ENCODE measurements at regions not wholly inside any gene's neighbourhood (a gene's known extent, or its start where the extent isn't known, plus 50 kb on each side); places are given as distances from the start of the nearest gene placed in this dataset.
"Not testable (repeated sequence)": the region's sequence is repeated elsewhere in the genome, so short reads cannot be mapped to it uniquely, and the experiment has no call there.

DNA sequence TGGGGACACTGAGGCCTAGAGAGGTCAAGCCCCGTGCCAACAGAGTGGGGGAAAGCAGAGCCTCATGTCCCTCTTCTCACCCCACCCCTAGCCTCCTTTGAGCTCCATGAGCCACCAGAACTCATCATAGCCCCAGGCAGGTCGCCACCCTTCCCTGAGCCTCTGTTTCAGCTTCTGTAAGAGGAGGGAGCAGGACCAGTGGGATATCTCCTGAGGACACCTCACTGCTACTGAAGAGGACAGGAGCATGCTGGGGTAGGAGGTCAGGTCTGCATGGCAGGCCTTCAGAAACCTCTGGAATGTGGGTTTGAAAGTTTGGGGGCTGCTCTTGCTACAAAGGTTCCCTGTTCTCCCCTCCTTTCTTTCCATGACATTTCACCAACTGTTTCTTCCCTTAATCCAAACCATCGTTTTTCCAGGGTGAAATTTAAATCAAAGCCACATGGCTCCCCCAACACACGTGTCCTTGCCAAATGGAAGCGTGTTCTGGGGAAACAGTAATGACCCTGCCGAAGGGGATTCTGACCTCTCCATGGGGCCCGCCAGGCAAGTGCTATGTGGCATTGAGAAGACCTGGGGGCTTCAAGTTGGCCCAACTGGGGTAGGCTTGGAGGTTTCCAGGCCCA is 88.1 kb upstream of the RUNX3 start:
- Mint-ChIP-seq H3K27ac (peak overlapping the region; percentile 77), H3K9me3 (no peaks in the 10 kb centered on the region), H3K27me3 (no peaks in the 10 kb centered on the region), H3K4me3 (peak overlapping the region; percentile 32), H3K36me3 (ENCODE audit: low read depth) (peaks cover 6% of the 10 kb centered on the region), H3K4me1 (peaks cover 59% of the 10 kb centered on the region)
- DNase-seq, result no peak
- intact Hi-C loops (cut with micrococcal nuclease), result no loop called here

DNA sequence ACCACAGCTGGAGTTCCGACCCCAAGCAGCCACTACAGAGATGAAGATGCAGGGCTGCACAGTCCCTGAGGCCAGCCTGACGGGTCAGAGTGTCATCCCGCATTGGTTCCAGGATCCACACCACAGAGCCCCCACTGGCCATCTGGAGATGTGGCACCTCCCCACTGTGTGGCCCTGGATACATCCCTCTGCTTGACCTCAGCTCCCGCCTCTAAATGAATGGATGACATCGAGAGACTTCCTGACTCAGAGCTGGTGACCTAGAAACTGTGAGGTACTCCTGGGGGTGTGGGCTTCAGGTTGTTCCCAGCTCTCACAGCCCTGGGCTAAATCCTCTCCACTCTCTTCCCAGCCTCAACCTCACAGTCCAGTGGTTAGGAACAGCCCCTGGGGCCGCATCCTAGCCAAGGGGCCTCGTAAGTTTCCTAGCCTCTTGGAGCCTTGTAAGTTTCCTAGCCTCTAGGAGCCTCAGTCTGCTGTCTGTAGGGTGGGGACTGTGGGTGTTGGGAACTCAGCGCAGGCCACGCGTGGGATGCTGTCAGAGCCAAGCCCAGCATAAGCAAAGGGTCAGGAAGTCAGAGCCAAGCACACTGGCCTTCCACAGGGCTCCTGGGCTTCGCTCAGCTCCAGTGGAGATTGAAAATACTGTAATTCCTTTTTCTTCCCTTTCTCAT is 87.5 kb upstream of the RUNX3 start:
- Mint-ChIP-seq H3K27me3 (no peaks in the 10 kb centered on the region), H3K36me3 (ENCODE audit: low read depth) (peaks cover 6% of the 10 kb centered on the region), H3K9me3 (no peaks in the 10 kb centered on the region), H3K4me3 (peak overlapping the region; percentile 32), H3K4me1 (peaks cover 54% of the 10 kb centered on the region), H3K27ac (peak overlapping the region; percentile 77)
- peak; percentile 67 for DNase-seq
- intact Hi-C loops (cut with micrococcal nuclease), result no loop called here

DNA sequence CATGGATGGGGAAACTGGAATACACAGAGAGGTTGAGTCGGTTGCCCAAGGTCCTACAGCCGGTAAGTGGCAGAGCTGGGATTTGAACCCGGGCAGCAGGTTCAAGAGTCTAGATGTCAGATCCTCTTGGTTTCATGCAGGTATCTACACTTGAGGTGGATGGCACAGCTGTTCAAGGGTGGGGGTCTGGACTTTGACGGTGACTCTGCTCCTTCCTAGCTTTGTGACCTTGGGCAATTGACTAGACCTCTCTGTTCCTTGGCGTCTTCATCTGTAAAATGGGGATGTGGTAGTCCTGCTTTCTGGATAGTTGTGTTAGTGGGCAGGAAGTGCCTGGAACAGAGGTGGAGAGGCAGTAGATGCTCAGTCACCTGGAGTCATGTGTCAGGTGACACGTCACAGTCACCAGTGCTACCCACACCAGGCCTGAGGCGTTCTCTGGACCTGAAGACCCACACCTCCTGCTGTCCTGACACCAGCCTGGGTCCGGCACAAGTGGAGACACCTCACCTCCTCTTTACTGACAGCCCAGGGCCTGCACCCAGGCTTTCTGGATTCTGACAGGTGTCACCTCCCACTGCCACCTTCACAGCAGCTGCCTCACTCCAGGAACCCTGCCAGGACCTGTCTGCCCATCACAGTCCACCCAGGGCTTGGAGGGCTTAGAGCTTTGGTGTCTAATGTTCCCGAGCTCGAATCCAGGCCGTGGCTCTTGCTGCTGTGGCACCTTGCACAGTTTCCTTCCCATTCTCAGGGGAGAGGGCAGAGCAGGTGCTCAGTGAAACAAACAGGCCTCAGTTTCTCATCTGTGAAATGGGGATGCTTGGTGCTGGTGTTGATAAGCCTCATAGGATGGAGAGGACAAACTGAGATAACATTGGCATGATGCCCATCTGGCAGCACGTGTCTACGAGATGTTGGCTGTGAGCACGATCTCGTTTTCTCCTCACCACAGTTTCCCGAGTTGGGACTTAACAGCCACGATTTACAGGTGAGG is 83.2 kb upstream of the RUNX3 start:
- DNase-seq, result no peak
- peak overlapping the region; percentile 19 for H3K27ac Mint-ChIP-seq
- H3K4me1 Mint-ChIP-seq, result peaks cover 47% of the 10 kb centered on the region
- intact Hi-C loops (cut with micrococcal nuclease), result no loop called here
- no peaks in the 10 kb centered on the region for H3K9me3 Mint-ChIP-seq
- H3K27me3 Mint-ChIP-seq, result no peaks in the 10 kb centered on the region
- H3K4me3 Mint-ChIP-seq, result no peak overlapping the region
- H3K36me3 Mint-ChIP-seq (ENCODE audit: low read depth), result peaks cover 2% of the 10 kb centered on the region

DNA sequence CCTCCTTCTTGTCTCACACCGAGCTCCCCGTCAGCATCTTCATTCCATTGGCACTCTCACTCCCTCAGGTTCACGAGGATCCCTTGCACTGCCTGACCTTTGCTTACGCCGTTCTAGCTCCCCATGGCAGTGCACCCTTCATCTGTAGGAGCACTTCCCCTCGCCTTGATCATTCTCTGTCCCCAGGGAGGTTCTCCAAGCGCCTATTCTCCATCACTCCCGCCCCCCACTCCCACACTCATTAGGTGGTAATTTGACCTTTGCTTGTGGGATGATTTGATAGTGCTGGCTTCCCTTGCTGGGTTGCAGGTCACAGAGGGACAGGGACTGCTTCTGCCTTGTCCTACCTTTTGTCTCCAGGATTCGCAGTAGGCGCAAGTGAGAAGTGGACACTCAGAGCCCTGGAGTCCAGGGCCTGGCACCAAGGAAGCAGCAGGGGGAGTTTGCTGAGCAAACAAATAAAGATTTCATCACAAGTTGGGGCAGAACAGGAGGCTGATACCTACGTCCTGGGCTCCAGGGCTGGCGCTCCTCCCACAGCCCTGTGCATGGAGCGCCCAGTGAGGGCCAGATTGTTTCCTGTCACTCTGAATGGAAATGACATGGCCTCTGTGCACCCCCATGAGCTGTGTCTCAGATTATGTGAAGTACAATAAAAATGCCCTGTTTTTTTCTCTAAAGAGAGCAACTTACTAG is 82.0 kb upstream of the RUNX3 start:
- Mint-ChIP-seq H3K4me3 (no peak overlapping the region), H3K36me3 (ENCODE audit: low read depth) (peaks cover 2% of the 10 kb centered on the region), H3K4me1 (peaks cover 45% of the 10 kb centered on the region), H3K27ac (peak overlapping the region; percentile 61), H3K27me3 (no peaks in the 10 kb centered on the region), H3K9me3 (no peaks in the 10 kb centered on the region)
- intact Hi-C loops (cut with micrococcal nuclease), result no loop called here
- no peak for DNase-seq

GRCh38 chr1:25011275-25011674 is 81.2 kb upstream of the RUNX3 start:
- H3K27ac Mint-ChIP-seq, result no peak overlapping the region
- DNase-seq, result no peak
- peaks cover 53% of the 10 kb centered on the region for H3K4me1 Mint-ChIP-seq
- peaks cover 2% of the 10 kb centered on the region for H3K36me3 Mint-ChIP-seq (ENCODE audit: low read depth)
- intact Hi-C loops (cut with micrococcal nuclease), result no loop called here
- no peak overlapping the region for H3K4me3 Mint-ChIP-seq
- no peaks in the 10 kb centered on the region for H3K9me3 Mint-ChIP-seq
- H3K27me3 Mint-ChIP-seq, result no peaks in the 10 kb centered on the region

DNA sequence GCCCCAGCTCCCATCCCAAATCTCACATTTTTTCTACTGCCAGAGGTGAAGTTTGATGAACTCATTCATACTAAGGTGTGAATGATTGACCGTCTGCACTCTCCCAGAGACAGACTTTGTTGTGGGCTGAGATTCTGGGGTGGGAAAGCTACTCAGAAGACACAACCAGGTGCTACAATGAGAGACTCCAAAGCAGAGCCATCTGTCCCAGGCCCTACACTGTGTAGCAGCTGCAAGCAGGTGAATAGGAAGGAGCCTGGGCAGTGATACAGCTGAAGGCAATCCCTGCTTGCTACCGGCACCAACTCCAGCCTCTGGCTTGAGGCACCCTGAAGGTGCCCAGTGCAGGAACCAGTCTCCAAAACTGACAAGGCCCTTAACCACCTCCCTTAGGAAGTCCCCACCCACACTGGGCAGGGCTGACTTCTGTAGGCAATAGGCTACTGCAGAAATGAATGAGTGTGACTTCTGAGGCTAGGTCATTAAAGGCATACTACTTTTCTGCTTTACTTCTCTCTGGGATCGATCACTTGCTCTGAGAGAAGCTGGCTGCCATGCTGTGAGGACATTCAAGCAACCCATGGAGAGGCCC is 79.7 kb upstream of the RUNX3 start:
- H3K4me1 Mint-ChIP-seq, result peaks cover 55% of the 10 kb centered on the region
- no peaks in the 10 kb centered on the region for H3K27me3 Mint-ChIP-seq
- intact Hi-C loops (cut with micrococcal nuclease), result no loop called here
- peaks cover 2% of the 10 kb centered on the region for H3K36me3 Mint-ChIP-seq (ENCODE audit: low read depth)
- peak; percentile 77 for DNase-seq
- H3K4me3 Mint-ChIP-seq, result peak overlapping the region; percentile 21
- H3K9me3 Mint-ChIP-seq, result no peaks in the 10 kb centered on the region
- H3K27ac Mint-ChIP-seq, result peak overlapping the region; percentile 42

DNA sequence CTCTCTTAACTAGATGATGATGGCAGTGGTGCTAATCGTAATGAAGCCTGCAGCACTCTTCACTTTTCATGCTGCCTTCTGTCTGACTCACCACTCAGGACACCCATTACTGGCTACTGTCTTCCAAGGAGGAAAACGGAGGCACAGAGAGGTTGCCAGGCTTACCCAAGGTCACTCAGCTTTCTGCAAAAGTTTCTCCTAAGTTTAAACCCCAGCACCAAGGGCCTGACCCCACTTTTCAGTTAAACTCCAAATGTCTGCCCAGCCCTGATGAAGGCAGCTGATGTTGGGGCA is 78.1 kb upstream of the RUNX3 start:
- Mint-ChIP-seq H3K9me3 (no peaks in the 10 kb centered on the region), H3K36me3 (ENCODE audit: low read depth) (peaks cover 2% of the 10 kb centered on the region), H3K27ac (no peak overlapping the region), H3K4me1 (peaks cover 65% of the 10 kb centered on the region), H3K4me3 (no peak overlapping the region), H3K27me3 (no peaks in the 10 kb centered on the region)
- DNase-seq, result no peak
- intact Hi-C loops (cut with micrococcal nuclease), result no loop called here

GRCh38 chr1:25007390-25008191 is 77.5 kb upstream of the RUNX3 start:
- H3K4me3 Mint-ChIP-seq, result peak overlapping the region; percentile 14
- peaks cover 69% of the 10 kb centered on the region for H3K4me1 Mint-ChIP-seq
- DNase-seq; H3K27me3 Mint-ChIP-seq; H3K36me3 Mint-ChIP-seq (ENCODE audit: low read depth); H3K9me3 Mint-ChIP-seq: not testable (repeated sequence)
- intact Hi-C loops (cut with micrococcal nuclease), result loop anchor here (2.0 kb wide), 1 partner anchor 15 kb away; no protein-coding TSS in a partner anchor
- peak overlapping the region; percentile 26 for H3K27ac Mint-ChIP-seq

DNA sequence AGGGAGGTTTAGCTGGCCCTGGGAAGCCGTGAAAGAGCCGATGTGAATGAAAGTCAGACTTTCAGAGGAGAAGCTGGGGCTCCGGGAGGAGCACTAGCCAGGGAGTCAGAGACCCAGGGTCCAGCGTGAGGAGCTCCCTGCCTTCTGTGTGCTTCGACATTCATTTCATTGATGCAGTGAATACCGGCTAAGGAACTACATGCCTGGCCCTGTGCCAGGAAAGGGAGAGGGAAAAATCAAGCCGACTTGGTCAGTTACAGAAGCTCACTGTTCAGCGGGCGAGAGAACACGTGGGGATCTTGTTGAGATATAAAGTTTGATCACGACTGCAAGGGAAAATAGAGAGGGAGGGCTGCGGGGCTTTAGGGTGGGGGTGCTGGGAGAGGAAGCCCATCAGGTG is 76.7 kb upstream of the RUNX3 start:
- Mint-ChIP-seq H3K9me3 (no peaks in the 10 kb centered on the region), H3K4me3 (no peak overlapping the region), H3K4me1 (peaks cover 63% of the 10 kb centered on the region), H3K27me3 (no peaks in the 10 kb centered on the region), H3K27ac (peak overlapping the region; percentile 19), H3K36me3 (ENCODE audit: low read depth) (peaks cover 2% of the 10 kb centered on the region)
- DNase-seq, result no peak
- intact Hi-C loops (cut with micrococcal nuclease), result loop anchor here (2.0 kb wide), 1 partner anchor 14 kb away; no protein-coding TSS in a partner anchor

- peak; percentile 69 for DNase-seq
- Mint-ChIP-seq H3K9me3 (no peaks in the 10 kb centered on the region), H3K27ac (no peak overlapping the region), H3K27me3 (no peaks in the 10 kb centered on the region), H3K4me1 (peaks cover 66% of the 10 kb centered on the region), H3K36me3 (ENCODE audit: low read depth) (no peaks in the 10 kb centered on the region), H3K4me3 (no peak overlapping the region)
- intact Hi-C loops (cut with micrococcal nuclease), result no loop called here
Observed at GRCh38 chr1:25004355-25004754, 74.3 kb upstream of the RUNX3 start.

DNA sequence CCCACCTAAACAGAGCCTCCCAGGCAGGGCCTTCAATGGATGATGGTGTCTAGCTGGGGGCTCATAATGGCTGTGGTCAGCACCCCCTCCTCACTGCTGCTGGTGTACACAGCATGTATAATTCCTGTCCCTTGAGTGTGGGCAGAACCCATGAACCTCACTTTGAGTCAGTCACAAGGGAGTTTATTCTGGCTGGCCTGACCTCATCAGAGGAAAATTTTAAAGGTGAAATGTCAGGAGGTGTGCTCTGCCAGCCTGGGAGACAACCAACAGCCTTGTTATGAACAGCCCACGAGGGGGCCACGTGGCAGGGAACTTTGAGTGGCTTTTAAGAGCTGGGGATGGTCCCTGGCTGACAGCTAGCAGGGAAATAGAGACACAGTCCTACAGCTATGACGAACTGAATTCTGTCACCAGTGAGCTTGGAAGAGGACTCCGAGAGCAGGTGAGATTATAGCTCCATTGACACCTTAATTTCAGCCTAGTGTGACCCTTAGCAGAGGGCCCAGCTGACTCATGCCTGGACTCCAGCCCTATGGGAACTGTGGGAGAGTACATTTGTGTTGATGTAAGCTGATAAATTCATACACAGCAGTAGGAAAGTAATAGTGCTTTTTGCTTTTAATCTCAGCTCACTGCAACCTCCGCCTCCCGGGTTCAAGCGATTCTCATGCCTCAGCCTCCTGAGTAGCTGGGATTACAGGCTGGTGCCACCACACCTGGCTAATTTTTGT is 73.5 kb upstream of the RUNX3 start:
- peaks cover 63% of the 10 kb centered on the region for H3K4me1 Mint-ChIP-seq
- no peak for DNase-seq
- no peaks in the 10 kb centered on the region for H3K27me3 Mint-ChIP-seq
- peak overlapping the region; percentile 30 for H3K4me3 Mint-ChIP-seq
- peak overlapping the region; percentile 79 for H3K27ac Mint-ChIP-seq
- intact Hi-C loops (cut with micrococcal nuclease), result loop anchor here (1.0 to 2.0 kb wide), 2 partner anchors 28 to 37 kb away; no protein-coding TSS in a partner anchor
- H3K36me3 Mint-ChIP-seq (ENCODE audit: low read depth), result no peaks in the 10 kb centered on the region
- no peaks in the 10 kb centered on the region for H3K9me3 Mint-ChIP-seq

DNA sequence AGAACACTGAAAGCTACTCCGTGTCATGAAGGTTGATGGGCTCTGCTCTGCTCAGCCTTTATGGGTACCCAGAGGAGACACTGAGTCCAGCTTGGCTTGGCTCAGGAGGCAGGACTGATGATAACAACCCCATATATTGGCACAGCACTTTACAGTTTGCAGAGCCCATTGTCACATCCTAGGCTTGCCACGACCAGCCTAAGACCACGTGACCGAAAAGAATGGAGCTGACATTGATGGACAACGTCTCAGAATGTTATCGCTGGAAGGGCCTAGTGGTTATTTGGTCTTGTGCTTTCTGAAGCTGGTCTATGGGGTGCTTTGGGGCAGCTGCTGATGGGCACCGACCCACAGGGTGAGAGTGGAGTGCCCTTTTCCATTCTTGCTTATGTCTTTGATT is 72.9 kb upstream of the RUNX3 start:
- Mint-ChIP-seq H3K27me3 (no peaks in the 10 kb centered on the region), H3K27ac (peak overlapping the region; percentile 79), H3K36me3 (ENCODE audit: low read depth) (no peaks in the 10 kb centered on the region), H3K4me1 (peaks cover 60% of the 10 kb centered on the region), H3K9me3 (no peaks in the 10 kb centered on the region), H3K4me3 (no peak overlapping the region)
- no peak for DNase-seq
- intact Hi-C loops (cut with micrococcal nuclease), result loop anchor here (1.0 to 2.0 kb wide), 2 partner anchors 28 to 36 kb away; no protein-coding TSS in a partner anchor

Data from activated CD4-positive, alpha-beta T cell treated with anti-CD3 and anti-CD28 coated beads, Interleukin-2, amount 10 ng/mL, durations not matched to agents 24 days and 14 days (primary cell).